ENCODE measurements at regions not wholly inside any gene's neighbourhood (a gene's known extent, or its start where the extent isn't known, plus 50 kb on each side); places are given as distances from the start of the nearest gene placed in this dataset.

GRCh38 chr10:83075016-83075814, 1064.1 kb upstream of the GHITM start:
- TF ChIP-seq CTCF (conservative IDR thresholded peaks at IDR 0.05) (no peak), EZH2 (IDR thresholded peaks at IDR 0.05; ENCODE audit: low read depth) (no peak)
